ENCODE measurements at regions not wholly inside any gene's neighbourhood (a gene's known extent, or its start where the extent isn't known, plus 50 kb on each side); places are given as distances from the start of the nearest gene placed in this dataset.
"Not testable (repeated sequence)": the region's sequence is repeated elsewhere in the genome, so short reads cannot be mapped to it uniquely, and the experiment has no call there.

GRCh38 chr5:159524279-159524678 is 194.0 kb upstream of the IL12B start:
- H3K36me3 Mint-ChIP-seq (ENCODE audit: low read depth); intact Hi-C loops (cut with micrococcal nuclease); H3K4me1 Mint-ChIP-seq (ENCODE audit: low read depth); H3K9me3 Mint-ChIP-seq; H3K27me3 Mint-ChIP-seq; H3K4me3 Mint-ChIP-seq; H3K27ac Mint-ChIP-seq: not testable (repeated sequence)

DNA sequence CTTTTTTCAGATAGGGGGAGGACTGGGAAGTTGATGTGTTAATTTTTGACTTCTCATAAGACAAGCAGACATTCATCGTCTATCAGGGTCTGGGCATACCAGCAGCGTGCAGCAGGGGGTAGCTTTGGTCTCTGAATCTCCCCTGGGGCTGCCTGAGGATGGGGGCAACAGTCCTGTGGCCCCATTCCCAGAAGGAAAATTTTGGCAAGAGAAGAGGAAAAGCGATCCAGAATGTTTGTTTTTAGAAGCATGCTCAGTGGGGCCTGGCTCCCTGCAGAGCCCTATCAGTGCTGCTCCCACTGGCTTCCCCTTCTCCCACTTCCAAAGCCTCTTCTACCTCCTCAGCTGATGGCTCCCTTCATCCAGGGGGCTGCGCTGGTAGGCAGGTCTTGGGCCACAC is 194.8 kb upstream of the IL12B start:
- H3K4me1 Mint-ChIP-seq (ENCODE audit: low read depth), result no peaks in the 10 kb centered on the region
- intact Hi-C loops (cut with micrococcal nuclease), result no loop called here
- H3K27ac Mint-ChIP-seq, result no peak overlapping the region
- H3K36me3 Mint-ChIP-seq (ENCODE audit: low read depth), result no peaks in the 10 kb centered on the region
- H3K27me3 Mint-ChIP-seq, result no peaks in the 10 kb centered on the region
- H3K4me3 Mint-ChIP-seq, result no peak overlapping the region
- no peaks in the 10 kb centered on the region for H3K9me3 Mint-ChIP-seq

GRCh38 chr5:159527546-159528254 is 197.4 kb upstream of the IL12B start:
- no peaks in the 10 kb centered on the region for H3K4me1 Mint-ChIP-seq (ENCODE audit: low read depth)
- no peaks in the 10 kb centered on the region for H3K36me3 Mint-ChIP-seq (ENCODE audit: low read depth)
- H3K4me3 Mint-ChIP-seq, result no peak overlapping the region
- H3K27me3 Mint-ChIP-seq, result no peaks in the 10 kb centered on the region
- no peaks in the 10 kb centered on the region for H3K9me3 Mint-ChIP-seq
- intact Hi-C loops (cut with micrococcal nuclease), result no loop called here
- no peak overlapping the region for H3K27ac Mint-ChIP-seq

GRCh38 chr5:159531554-159532105 is 201.3 kb upstream of the IL12B start:
- no peak overlapping the region for H3K4me3 Mint-ChIP-seq

GRCh38 chr5:159533197-159533596 is 202.9 kb upstream of the IL12B start:
- H3K4me3 Mint-ChIP-seq, result no peak overlapping the region
- no peaks in the 10 kb centered on the region for H3K27me3 Mint-ChIP-seq
- no peaks in the 10 kb centered on the region for H3K4me1 Mint-ChIP-seq (ENCODE audit: low read depth)
- no peaks in the 10 kb centered on the region for H3K9me3 Mint-ChIP-seq
- intact Hi-C loops (cut with micrococcal nuclease), result no loop called here
- no peak overlapping the region for H3K27ac Mint-ChIP-seq
- H3K36me3 Mint-ChIP-seq (ENCODE audit: low read depth), result no peaks in the 10 kb centered on the region

More at GRCh38 chr5:159531554-159532105, 201.3 kb upstream of the IL12B start:
- Mint-ChIP-seq H3K4me1 (ENCODE audit: low read depth) (no peaks in the 10 kb centered on the region), H3K27me3 (no peaks in the 10 kb centered on the region), H3K27ac (no peak overlapping the region), H3K9me3 (no peaks in the 10 kb centered on the region), H3K36me3 (ENCODE audit: low read depth) (no peaks in the 10 kb centered on the region)
- intact Hi-C loops (cut with micrococcal nuclease), result no loop called here

DNA sequence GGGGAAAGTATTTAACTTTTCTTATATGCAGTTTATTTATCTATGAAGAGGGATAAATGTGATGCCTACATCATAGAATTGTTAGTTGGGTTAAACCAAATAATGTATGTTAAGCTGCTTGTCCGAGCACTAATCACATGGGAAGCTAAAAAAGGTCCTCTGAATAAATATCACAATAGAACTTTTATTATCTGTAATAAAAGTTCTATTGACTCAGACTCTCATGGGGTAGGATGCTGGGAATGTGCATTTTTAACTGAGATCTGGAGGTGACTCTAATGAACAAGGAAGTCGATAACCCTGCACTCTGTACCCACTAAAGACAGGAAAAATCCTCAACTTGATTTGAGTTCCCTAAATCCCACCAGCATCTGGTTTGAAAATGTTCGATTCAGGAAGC is 205.9 kb upstream of the IL12B start:
- Mint-ChIP-seq H3K27ac (no peak overlapping the region), H3K36me3 (ENCODE audit: low read depth) (no peaks in the 10 kb centered on the region), H3K27me3 (no peaks in the 10 kb centered on the region), H3K4me3 (no peak overlapping the region), H3K4me1 (ENCODE audit: low read depth) (no peaks in the 10 kb centered on the region), H3K9me3 (no peaks in the 10 kb centered on the region)
- intact Hi-C loops (cut with micrococcal nuclease), result no loop called here

- Mint-ChIP-seq H3K4me3 (no peak overlapping the region), H3K36me3 (ENCODE audit: low read depth) (no peaks in the 10 kb centered on the region), H3K27ac (no peak overlapping the region), H3K27me3 (no peaks in the 10 kb centered on the region), H3K9me3 (no peaks in the 10 kb centered on the region), H3K4me1 (ENCODE audit: low read depth) (no peaks in the 10 kb centered on the region)
- intact Hi-C loops (cut with micrococcal nuclease), result no loop called here
Measured at GRCh38 chr5:159536646-159537045, 206.4 kb upstream of the IL12B start.

DNA sequence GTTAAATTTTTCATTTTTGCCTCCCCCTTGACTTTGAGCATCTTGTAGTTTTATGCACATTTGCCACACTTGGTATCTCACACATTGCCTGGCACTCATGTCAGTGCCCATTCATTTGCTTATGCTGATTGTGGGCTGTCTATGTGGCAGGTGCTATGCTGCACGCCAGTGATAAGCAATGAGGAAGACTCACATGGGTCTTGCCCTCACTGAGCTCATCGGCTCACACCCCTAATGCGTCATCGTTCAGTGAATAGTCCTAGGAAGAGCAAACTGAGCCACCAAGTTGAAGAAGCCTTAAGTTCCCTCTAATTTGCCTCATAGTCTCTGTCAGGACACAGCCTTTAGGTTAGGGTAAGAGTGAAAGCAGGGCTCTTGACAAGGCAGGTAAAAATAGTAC is 209.4 kb upstream of the IL12B start:
- Mint-ChIP-seq H3K27ac (no peak overlapping the region), H3K4me3 (no peak overlapping the region), H3K4me1 (ENCODE audit: low read depth) (peaks cover 11% of the 10 kb centered on the region), H3K36me3 (ENCODE audit: low read depth) (no peaks in the 10 kb centered on the region), H3K27me3 (peaks cover 3% of the 10 kb centered on the region), H3K9me3 (no peaks in the 10 kb centered on the region)
- intact Hi-C loops (cut with micrococcal nuclease), result no loop called here

DNA sequence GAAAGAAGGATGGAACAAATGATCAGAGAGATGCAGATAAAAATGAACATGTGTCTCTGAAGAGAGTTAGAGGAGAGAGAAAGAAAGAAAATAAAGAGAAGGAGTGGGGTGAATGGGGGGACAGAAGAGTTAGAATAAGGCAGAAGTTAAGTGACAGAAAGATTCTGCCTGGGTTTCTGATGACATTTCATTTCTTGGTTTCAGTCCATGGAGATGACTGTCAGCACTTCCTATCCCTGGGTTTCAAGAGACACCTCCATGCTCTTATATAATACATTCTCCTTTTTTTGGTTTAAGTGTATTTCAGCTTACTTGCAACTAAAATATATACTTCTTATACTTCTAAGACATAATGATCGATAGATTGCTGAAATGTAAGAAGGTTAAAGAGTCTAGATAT is 213.0 kb upstream of the IL12B start:
- intact Hi-C loops (cut with micrococcal nuclease), result no loop called here
- H3K4me1 Mint-ChIP-seq (ENCODE audit: low read depth), result peaks cover 20% of the 10 kb centered on the region
- H3K36me3 Mint-ChIP-seq (ENCODE audit: low read depth), result no peaks in the 10 kb centered on the region
- H3K9me3 Mint-ChIP-seq, result peaks cover 22% of the 10 kb centered on the region
- H3K4me3 Mint-ChIP-seq, result no peak overlapping the region
- H3K27ac Mint-ChIP-seq, result no peak overlapping the region
- peaks cover 3% of the 10 kb centered on the region for H3K27me3 Mint-ChIP-seq

GRCh38 chr5:159545156-159545555 is 214.9 kb upstream of the IL12B start:
- H3K36me3 Mint-ChIP-seq (ENCODE audit: low read depth), result no peaks in the 10 kb centered on the region
- peaks cover 22% of the 10 kb centered on the region for H3K9me3 Mint-ChIP-seq
- peaks cover 3% of the 10 kb centered on the region for H3K27me3 Mint-ChIP-seq
- H3K4me3 Mint-ChIP-seq, result no peak overlapping the region
- intact Hi-C loops (cut with micrococcal nuclease), result no loop called here
- peaks cover 20% of the 10 kb centered on the region for H3K4me1 Mint-ChIP-seq (ENCODE audit: low read depth)
- no peak overlapping the region for H3K27ac Mint-ChIP-seq

DNA sequence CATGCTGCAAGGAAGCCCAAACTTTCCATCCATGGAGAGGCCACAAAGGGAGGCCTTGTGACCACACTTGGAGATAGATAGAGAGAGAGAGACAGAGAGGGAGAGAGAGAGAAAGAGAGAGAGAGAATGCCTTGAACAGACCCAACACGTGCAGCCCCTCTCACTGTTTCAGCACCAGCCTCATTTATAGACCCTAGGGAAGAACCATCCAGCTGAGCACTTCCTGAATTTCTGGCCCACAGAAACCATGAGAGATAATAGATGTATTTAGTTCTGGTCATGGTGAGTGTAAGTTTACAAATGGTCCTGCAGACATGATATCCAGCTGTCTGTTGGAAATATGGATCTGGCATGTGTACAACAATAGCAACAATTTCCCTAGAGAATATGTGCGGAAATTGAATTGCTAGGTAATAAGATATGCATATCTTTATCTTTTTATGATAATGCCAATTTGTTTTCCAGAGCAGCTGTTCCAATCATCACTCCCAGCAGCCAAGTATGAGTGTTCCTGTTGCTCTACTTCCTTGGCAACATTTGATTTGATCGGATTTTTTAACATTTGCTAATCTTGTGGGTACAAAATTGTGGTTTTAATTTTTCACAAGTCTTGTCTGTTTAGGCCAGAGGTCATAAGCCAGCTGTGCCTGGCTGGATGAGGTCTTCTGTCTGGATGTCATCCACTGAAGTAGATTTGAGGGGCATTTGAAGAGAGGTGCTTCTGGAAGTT is 217.3 kb upstream of the IL12B start:
- Mint-ChIP-seq H3K27me3 (no peaks in the 10 kb centered on the region), H3K4me1 (ENCODE audit: low read depth) (peaks cover 20% of the 10 kb centered on the region), H3K36me3 (ENCODE audit: low read depth) (no peaks in the 10 kb centered on the region), H3K9me3 (peaks cover 22% of the 10 kb centered on the region), H3K4me3 (no peak overlapping the region), H3K27ac (no peak overlapping the region)
- intact Hi-C loops (cut with micrococcal nuclease), result no loop called here

DNA sequence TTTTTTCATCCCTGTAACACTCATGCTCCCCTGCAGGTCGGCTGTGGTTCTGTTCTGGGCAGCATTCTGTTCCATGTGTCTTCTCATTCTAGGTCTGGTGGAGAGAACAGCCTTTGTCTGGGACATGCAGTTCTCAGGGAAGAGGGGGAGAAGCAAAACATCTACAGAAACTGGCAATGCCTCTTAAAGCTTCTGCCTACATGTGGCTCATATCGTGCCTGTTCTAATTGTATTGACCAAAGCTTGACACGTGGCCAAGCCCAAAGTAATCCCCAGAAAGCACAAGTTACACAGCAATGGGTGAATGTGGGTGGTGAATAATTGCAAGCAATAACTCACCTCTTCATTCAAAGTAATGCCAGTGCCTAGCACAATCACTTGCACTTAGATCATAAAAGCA is 218.2 kb upstream of the IL12B start:
- intact Hi-C loops (cut with micrococcal nuclease), result no loop called here
- H3K27ac Mint-ChIP-seq, result no peak overlapping the region
- H3K4me1 Mint-ChIP-seq (ENCODE audit: low read depth), result peaks cover 14% of the 10 kb centered on the region
- H3K27me3 Mint-ChIP-seq, result no peaks in the 10 kb centered on the region
- H3K9me3 Mint-ChIP-seq, result peaks cover 22% of the 10 kb centered on the region
- no peaks in the 10 kb centered on the region for H3K36me3 Mint-ChIP-seq (ENCODE audit: low read depth)
- no peak overlapping the region for H3K4me3 Mint-ChIP-seq

DNA sequence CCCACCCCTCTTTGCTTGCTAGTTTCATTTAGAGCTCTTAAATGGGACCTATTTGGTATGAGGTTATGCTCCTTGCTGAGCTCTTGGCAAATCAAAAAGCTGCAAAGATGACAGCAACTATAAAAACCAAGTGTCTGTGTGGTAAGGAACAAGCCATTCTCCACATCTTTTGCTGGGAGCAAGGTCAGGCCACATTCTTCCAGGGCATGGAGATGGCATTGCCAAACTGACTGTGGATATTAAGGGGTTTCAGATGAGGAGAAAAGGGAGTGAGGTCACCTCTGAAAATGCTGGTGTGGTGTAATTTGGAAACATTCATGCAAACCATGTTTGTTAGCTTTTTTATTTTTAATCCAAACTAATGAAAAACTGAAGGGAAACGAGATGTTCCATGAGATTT is 218.8 kb upstream of the IL12B start:
- intact Hi-C loops (cut with micrococcal nuclease), result no loop called here
- no peaks in the 10 kb centered on the region for H3K36me3 Mint-ChIP-seq (ENCODE audit: low read depth)
- no peak overlapping the region for H3K27ac Mint-ChIP-seq

GRCh38 chr5:159550951-159551350 is 220.7 kb upstream of the IL12B start:
- Mint-ChIP-seq H3K4me3 (no peak overlapping the region), H3K4me1 (ENCODE audit: low read depth) (no peaks in the 10 kb centered on the region), H3K27ac (no peak overlapping the region), H3K27me3 (no peaks in the 10 kb centered on the region), H3K9me3 (peaks cover 21% of the 10 kb centered on the region), H3K36me3 (ENCODE audit: low read depth) (no peaks in the 10 kb centered on the region)
- intact Hi-C loops (cut with micrococcal nuclease), result no loop called here

More for the DNA sequence above, 218.8 kb upstream of the IL12B start:
- Mint-ChIP-seq H3K9me3 (peaks cover 22% of the 10 kb centered on the region), H3K4me3 (no peak overlapping the region), H3K4me1 (ENCODE audit: low read depth) (peaks cover 13% of the 10 kb centered on the region), H3K27me3 (no peaks in the 10 kb centered on the region)

Measured in dendritic cell treated with granulocyte-macrophage colony-stimulating factor and Interleukin-4, amounts not matched to agents 40 ng/mL and 50 ng/mL, for 4 days (primary cell).